LNCAP (cell line): ENCODE measurements at regions not wholly inside any gene's neighbourhood (a gene's known extent, or its start where the extent isn't known, plus 50 kb on each side); places are given as distances from the start of the nearest gene placed in this dataset.

ENCODE experiments used
- CTCF ChIP-seq: fragments of 450-650 bp; IDR thresholded peaks from 2 replicates; pipeline ENCODE4 v1.5.1; 2017; ENCODE audit warnings: mild to moderate bottlenecking

GRCh38 chr5:117800261-117800660, 1188.1 kb downstream of the DTWD2 start:
- no peak for TF ChIP-seq CTCF

- TF ChIP-seq CTCF: no peak
Measured at GRCh38 chr5:117794847-117795246, 1193.5 kb downstream of the DTWD2 start.

- no peak for TF ChIP-seq CTCF
Measured at GRCh38 chr5:117793963-117794362, 1194.4 kb downstream of the DTWD2 start.

- no peak for TF ChIP-seq CTCF
Measured at GRCh38 chr5:117792476-117792875, 1195.9 kb downstream of the DTWD2 start.

- peak; percentile 13; the same call in 1 of the 2 replicates for TF ChIP-seq CTCF
Measured at GRCh38 chr5:117788596-117788995, 1199.8 kb downstream of the DTWD2 start.

GRCh38 chr5:117779171-117779570, 1204.5 kb upstream of the SEMA6A start:
- TF ChIP-seq CTCF: no peak

GRCh38 chr5:117776977-117777376, 1202.4 kb upstream of the SEMA6A start:
- no peak for TF ChIP-seq CTCF

- no peak for TF ChIP-seq CTCF
Measured at GRCh38 chr5:117769877-117770276, 1195.3 kb upstream of the SEMA6A start.
